ENCODE measurements at regions not wholly inside any gene's neighbourhood (a gene's known extent, or its start where the extent isn't known, plus 50 kb on each side); places are given as distances from the start of the nearest gene placed in this dataset.

DNA sequence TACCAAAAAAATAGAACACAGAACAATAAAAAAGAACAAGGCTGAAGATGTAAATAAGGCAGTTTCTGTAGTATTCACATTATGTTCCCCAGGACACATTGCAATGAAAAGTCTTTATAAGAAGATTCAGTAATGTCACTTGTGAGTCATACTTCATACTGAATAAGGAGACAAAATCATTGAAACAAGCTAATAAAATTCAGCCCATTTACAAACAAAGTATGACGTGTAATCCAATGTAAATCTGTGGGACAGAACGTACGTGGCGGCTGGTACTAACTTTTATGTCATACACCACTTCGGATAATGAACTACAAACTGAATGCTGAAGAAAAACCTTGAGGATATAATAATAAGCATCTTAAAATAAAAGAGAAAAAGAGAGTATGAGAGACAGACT lies 512.8 kb upstream of the MIR17HG start:
- Histone ChIP-seq H3F3A (ENCODE audit: low read length, unreplicated experiment) (peaks cover 9% of the 10 kb centered on the region), H3K4me2 (ENCODE audit: low read length) (peak overlapping the region; percentile 25), H3K27ac (ENCODE audit: low read length) (peak overlapping the region; percentile 79), H4K20me1 (ENCODE audit: low read length) (no peaks in the 10 kb centered on the region), H3K79me2 (ENCODE audit: low read length) (peaks cover 20% of the 10 kb centered on the region), H3K9ac (ENCODE audit: low read length) (peak overlapping the region; percentile 58), H3K36me3 (ENCODE audit: low read depth, low read length) (no peaks in the 10 kb centered on the region), H3K9me3 (ENCODE audit: low read length) (no peaks in the 10 kb centered on the region), H3K9me2 (replicated peaks; ENCODE audit: low read length) (no peaks in the 10 kb centered on the region), H2AFZ (ENCODE audit: low read length) (0 out of 2 replicates have a peak overlapping the region, but pooled peaks have one; percentile 8), H3K27me3 (ENCODE audit: low read length) (no peaks in the 10 kb centered on the region), H3K4me3 (ENCODE audit: low read length) (no peak overlapping the region), H3K4me1 (ENCODE audit: insufficient read depth, low read length) (peaks cover 45% of the 10 kb centered on the region)
- intact Hi-C loops (cut with micrococcal nuclease): loop anchor here (5.0 kb wide), 1 partner anchor 137 kb away; no protein-coding TSS in a partner anchor
- POLR2A ChIA-PET (ENCODE audit: unreplicated experiment): interaction anchor here (0.5 to 0.7 kb wide), 3 partner anchors 10 to 1607 kb away, joined by 3 to 11 read pairs (median 4); no protein-coding TSS in a partner anchor
- ATAC-seq: peak; percentile 35
- no TSS peak for BruUV-seq (replicated peaks)
- TF ChIP-seq CTCF (conservative IDR thresholded peaks at IDR 0.05; ENCODE audit: low read depth, low read length): no peak
- TF ChIP-seq EZH2 (IDR thresholded peaks at IDR 0.05; ENCODE audit: low read length, unreplicated experiment): no peak
- TF ChIP-seq EZH2phosphoT487 (IDR thresholded peaks at IDR 0.05; ENCODE audit: borderline replicate concordance, low read length): no peak
- CTCF ChIA-PET: no interaction called here
- peak; percentile 78 for DNase-seq

GRCh38 chr13:90835826-90836225 lies 511.7 kb upstream of the MIR17HG start:
- no peaks in the 10 kb centered on the region for H3K9me2 ChIP-seq (replicated peaks; ENCODE audit: low read length)
- H3K27ac ChIP-seq (ENCODE audit: low read length): no peak overlapping the region
- no peaks in the 10 kb centered on the region for H3K9me3 ChIP-seq (ENCODE audit: low read length)
- H3K27me3 ChIP-seq (ENCODE audit: low read length): no peaks in the 10 kb centered on the region
- CTCF ChIA-PET: no interaction called here
- TF ChIP-seq EZH2phosphoT487 (IDR thresholded peaks at IDR 0.05; ENCODE audit: borderline replicate concordance, low read length) (no peak), EZH2 (IDR thresholded peaks at IDR 0.05; ENCODE audit: low read length, unreplicated experiment) (no peak), CTCF (conservative IDR thresholded peaks at IDR 0.05; ENCODE audit: low read depth, low read length) (no peak)
- ATAC-seq (no peak), DNase-seq (no peak)
- intact Hi-C loops (cut with micrococcal nuclease): loop anchor here (5.0 kb wide), 1 partner anchor 139 kb away; no protein-coding TSS in a partner anchor
- POLR2A ChIA-PET (ENCODE audit: unreplicated experiment): interaction anchor here (0.5 kb wide), 1 partner anchor 397 kb away, joined by 4 read pairs; no protein-coding TSS in a partner anchor
- BruUV-seq (replicated peaks): no TSS peak
- H3K4me1 ChIP-seq (ENCODE audit: insufficient read depth, low read length): peaks cover 34% of the 10 kb centered on the region
- no peak overlapping the region for H3K9ac ChIP-seq (ENCODE audit: low read length)
- H3K79me2 ChIP-seq (ENCODE audit: low read length): peaks cover 31% of the 10 kb centered on the region
- no peaks in the 10 kb centered on the region for H3K36me3 ChIP-seq (ENCODE audit: low read depth, low read length)
- H3K4me2 ChIP-seq (ENCODE audit: low read length): no peak overlapping the region
- no peak overlapping the region for H2AFZ ChIP-seq (ENCODE audit: low read length)
- H3F3A ChIP-seq (ENCODE audit: low read length, unreplicated experiment): peaks cover 9% of the 10 kb centered on the region
- H3K4me3 ChIP-seq (ENCODE audit: low read length): no peak overlapping the region
- no peaks in the 10 kb centered on the region for H4K20me1 ChIP-seq (ENCODE audit: low read length)

DNA sequence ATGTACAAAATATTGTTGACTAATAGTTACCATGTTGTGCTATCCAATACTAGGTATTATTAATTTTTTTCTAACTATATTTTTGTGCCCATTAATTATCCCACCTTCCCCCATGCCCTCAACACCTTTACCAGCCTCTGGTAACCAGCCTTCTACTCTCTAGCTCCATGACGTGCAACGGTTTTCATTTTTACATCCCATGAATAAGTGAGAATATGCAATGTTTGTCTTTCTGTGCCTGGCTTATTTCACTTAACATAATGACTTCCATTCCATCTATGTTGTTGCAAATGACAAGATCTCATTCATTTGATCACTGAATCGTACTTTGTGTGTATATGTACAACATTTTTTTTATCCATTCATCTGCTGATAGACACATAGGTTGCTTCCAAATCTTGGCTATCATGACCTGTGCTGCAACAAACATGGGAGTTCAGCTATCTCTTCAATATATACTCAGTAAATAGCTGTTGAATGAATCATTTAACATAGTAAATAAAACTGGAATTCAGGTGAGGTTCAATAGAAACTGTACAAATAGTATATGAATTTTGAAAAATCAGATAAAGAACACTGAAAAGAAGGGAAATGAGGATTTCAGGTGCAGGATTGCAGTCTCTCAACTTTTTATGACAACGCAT lies 509.0 kb upstream of the MIR17HG start:
- peak overlapping the region; percentile 77 for H3K4me2 ChIP-seq (ENCODE audit: low read length)
- no peak overlapping the region for H2AFZ ChIP-seq (ENCODE audit: low read length)
- no peaks in the 10 kb centered on the region for H3K9me3 ChIP-seq (ENCODE audit: low read length)
- BruUV-seq (replicated peaks): no TSS peak
- H3K79me2 ChIP-seq (ENCODE audit: low read length): peaks cover 55% of the 10 kb centered on the region
- peak overlapping the region; percentile 98 for H3K9ac ChIP-seq (ENCODE audit: low read length)
- TF ChIP-seq CTCF (conservative IDR thresholded peaks at IDR 0.05; ENCODE audit: low read depth, low read length): no peak
- no peak for TF ChIP-seq EZH2phosphoT487 (IDR thresholded peaks at IDR 0.05; ENCODE audit: borderline replicate concordance, low read length)
- no peak for TF ChIP-seq EZH2 (IDR thresholded peaks at IDR 0.05; ENCODE audit: low read length, unreplicated experiment)
- no peaks in the 10 kb centered on the region; the same call in 1 of the 2 replicates for H3K36me3 ChIP-seq (ENCODE audit: low read depth, low read length)
- no peaks in the 10 kb centered on the region for H3K27me3 ChIP-seq (ENCODE audit: low read length)
- peak; percentile 66 for DNase-seq
- H3K9me2 ChIP-seq (replicated peaks; ENCODE audit: low read length): no peaks in the 10 kb centered on the region
- H3F3A ChIP-seq (ENCODE audit: low read length, unreplicated experiment): peaks cover 9% of the 10 kb centered on the region
- ChIA-PET CTCF (no interaction called here), POLR2A (ENCODE audit: unreplicated experiment) (no interaction called here)
- peak overlapping the region; percentile 35 for H3K4me3 ChIP-seq (ENCODE audit: low read length)
- ATAC-seq: peak; percentile 70
- intact Hi-C loops (cut with micrococcal nuclease): loop anchor here (5.0 kb wide), 1 partner anchor 141 kb away; no protein-coding TSS in a partner anchor
- no peaks in the 10 kb centered on the region for H4K20me1 ChIP-seq (ENCODE audit: low read length)
- H3K27ac ChIP-seq (ENCODE audit: low read length): peak overlapping the region; percentile 98
- peaks cover 33% of the 10 kb centered on the region for H3K4me1 ChIP-seq (ENCODE audit: insufficient read depth, low read length)
